Astrocyte (in vitro differentiated cells and primary cell): ENCODE measurements at regions not wholly inside any gene's neighbourhood (a gene's known extent, or its start where the extent isn't known, plus 50 kb on each side); places are given as distances from the start of the nearest gene placed in this dataset.

Experiments
- CTCF ChIP-seq: IDR thresholded peaks from 2 replicates; pipeline ENCODE4 v1.5.1; 2011; ENCODE audit warnings: low read depth, mild to moderate bottlenecking, inconsistent platforms, low read length, moderate library complexity; ENCODE audit not compliant: insufficient read depth
- EZH2 ChIP-seq: IDR thresholded peaks from 2 replicates; pipeline ENCODE4 v1.6.1; 2012; ENCODE audit warnings: mild to moderate bottlenecking, low read length, inconsistent platforms; ENCODE audit not compliant: insufficient read depth

GRCh38 chr9:135414293-135414692, 65.3 kb upstream of the PPP1R26 start:
- TF ChIP-seq CTCF (no peak), EZH2 (no peak)
